ENCODE measurements at regions not wholly inside any gene's neighbourhood (a gene's known extent, or its start where the extent isn't known, plus 50 kb on each side); places are given as distances from the start of the nearest gene placed in this dataset.

DNA sequence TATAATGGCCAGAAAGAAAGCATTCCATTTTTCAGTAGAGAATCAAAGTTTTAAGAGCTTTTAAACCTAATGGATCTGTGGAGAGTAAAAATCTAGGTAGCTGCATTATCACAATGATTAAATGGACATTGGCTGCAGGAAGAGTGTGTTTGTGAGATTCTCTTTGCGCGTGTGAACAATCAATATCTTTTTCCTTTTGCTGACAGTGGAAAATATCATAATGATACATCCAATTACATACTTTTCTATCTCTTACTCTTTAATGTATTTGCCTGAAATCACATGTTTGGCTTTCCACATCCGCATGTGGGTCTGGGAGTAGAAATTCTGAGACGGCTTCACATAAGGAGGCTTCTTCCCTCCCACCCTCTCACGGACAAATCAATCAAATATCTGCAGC, 69.8 kb upstream of the DUSP22 start:
- no peak for TF ChIP-seq POLR2A (IDR thresholded peaks at IDR 0.05)
- TF ChIP-seq, protein P1, sequence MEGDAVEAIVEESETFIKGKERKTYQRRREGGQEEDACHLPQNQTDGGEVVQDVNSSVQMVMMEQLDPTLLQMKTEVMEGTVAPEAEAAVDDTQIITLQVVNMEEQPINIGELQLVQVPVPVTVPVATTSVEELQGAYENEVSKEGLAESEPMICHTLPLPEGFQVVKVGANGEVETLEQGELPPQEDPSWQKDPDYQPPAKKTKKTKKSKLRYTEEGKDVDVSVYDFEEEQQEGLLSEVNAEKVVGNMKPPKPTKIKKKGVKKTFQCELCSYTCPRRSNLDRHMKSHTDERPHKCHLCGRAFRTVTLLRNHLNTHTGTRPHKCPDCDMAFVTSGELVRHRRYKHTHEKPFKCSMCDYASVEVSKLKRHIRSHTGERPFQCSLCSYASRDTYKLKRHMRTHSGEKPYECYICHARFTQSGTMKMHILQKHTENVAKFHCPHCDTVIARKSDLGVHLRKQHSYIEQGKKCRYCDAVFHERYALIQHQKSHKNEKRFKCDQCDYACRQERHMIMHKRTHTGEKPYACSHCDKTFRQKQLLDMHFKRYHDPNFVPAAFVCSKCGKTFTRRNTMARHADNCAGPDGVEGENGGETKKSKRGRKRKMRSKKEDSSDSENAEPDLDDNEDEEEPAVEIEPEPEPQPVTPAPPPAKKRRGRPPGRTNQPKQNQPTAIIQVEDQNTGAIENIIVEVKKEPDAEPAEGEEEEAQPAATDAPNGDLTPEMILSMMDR (IDR thresholded peaks at IDR 0.05), result no peak
- TF ChIP-seq EP300 (IDR thresholded peaks at IDR 0.05), result no peak
- no peak for TF ChIP-seq POLR2AphosphoS5 (IDR thresholded peaks at IDR 0.05)
- intact Hi-C loops (cut with DNase I), result no loop called here
- WGBS, 2 donors, result 89 to 91% methylated on average over 5 of the region's 5 CpGs
- Histone ChIP-seq H3K4me3 (no peak overlapping the region), H3K4me1 (no peaks in the 10 kb centered on the region), H3K9me3 (no peaks in the 10 kb centered on the region), H3K36me3 (no peaks in the 10 kb centered on the region), H3K27me3 (no peaks in the 10 kb centered on the region), H3K27ac (no peak overlapping the region)
- no peak for DNase-seq

DNA sequence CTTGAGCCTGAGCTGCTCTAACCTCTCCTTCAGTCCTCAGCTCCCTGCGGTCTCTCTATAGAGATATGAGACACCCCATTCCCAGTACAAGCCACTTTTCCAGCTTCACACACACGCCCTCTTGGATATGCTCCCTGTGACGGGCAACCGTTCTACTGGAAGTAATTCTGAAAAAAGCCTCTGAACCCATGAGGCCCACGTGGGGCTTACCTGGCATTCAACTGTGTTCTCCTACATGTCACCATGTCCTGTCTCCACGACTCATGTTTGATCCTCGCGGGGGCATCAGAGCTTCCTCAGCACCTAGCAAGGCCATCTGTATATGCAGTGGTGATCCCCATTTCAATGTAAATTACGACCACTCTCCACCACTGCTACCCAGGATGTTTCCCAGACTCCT, 69.2 kb upstream of the DUSP22 start:
- H3K36me3 ChIP-seq, result no peaks in the 10 kb centered on the region
- DNase-seq, result no peak
- intact Hi-C loops (cut with DNase I), result no loop called here
- TF ChIP-seq EP300 (IDR thresholded peaks at IDR 0.05), result no peak
- 71 to 81% methylated on average over 9 of the region's 9 CpGs for WGBS, 2 donors
- no peak overlapping the region for H3K27ac ChIP-seq
- H3K27me3 ChIP-seq, result no peaks in the 10 kb centered on the region
- no peaks in the 10 kb centered on the region for H3K9me3 ChIP-seq
- H3K4me3 ChIP-seq, result no peak overlapping the region
- no peaks in the 10 kb centered on the region for H3K4me1 ChIP-seq

DNA sequence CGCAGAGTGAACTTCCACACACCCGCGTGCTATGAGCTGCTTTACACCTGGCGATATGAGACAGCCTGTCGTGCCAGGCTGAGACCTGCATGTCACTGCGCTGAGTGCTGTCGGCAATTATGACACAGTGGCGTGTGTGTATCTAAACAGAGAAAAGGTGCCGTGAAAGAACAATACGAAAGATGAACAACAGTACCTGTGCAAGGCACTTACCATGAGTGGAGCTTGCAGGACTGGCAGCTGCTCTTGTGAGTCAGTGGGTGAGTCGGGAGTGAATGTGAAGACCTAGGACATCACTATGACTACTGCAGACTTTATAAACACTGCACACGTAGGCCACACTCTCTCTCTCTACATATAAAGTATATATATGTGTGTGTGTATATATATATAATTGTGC, 68.5 kb upstream of the DUSP22 start:
- TF ChIP-seq POLR2AphosphoS5 (IDR thresholded peaks at IDR 0.05) (no peak), POLR2A (IDR thresholded peaks at IDR 0.05) (no peak), EP300 (IDR thresholded peaks at IDR 0.05) (no peak)
- TF ChIP-seq, protein P1 (IDR thresholded peaks at IDR 0.05), result no peak
- DNase-seq, result no peak
- H3K4me3 ChIP-seq, result no peak overlapping the region
- H3K4me1 ChIP-seq, result no peaks in the 10 kb centered on the region
- no peak overlapping the region for H3K27ac ChIP-seq
- H3K9me3 ChIP-seq, result no peaks in the 10 kb centered on the region
- H3K36me3 ChIP-seq, result no peaks in the 10 kb centered on the region
- 92 to 93% methylated on average over 12 of the region's 12 CpGs for WGBS, 2 donors
- intact Hi-C loops (cut with DNase I), result no loop called here
- H3K27me3 ChIP-seq, result no peaks in the 10 kb centered on the region

DNA sequence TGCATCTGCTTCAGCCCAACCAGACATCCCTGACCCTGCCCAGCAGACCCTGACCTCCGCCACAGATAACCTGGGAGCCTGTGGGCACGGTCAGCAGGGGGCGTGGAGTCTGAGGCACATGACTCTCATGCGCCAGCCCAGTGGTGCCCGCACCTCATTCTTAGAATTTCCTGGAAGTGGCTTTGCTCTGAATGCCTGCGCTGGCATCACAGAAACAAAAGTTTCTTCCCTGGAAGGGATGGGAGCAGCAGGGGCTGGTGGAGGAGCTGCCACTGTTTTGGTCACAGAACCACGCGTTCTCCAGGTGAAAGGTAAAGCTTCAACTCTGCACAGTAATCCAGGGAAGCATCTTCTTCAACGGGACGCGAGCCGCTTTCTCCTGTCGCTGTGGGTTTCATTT, 67.9 kb upstream of the DUSP22 start:
- Histone ChIP-seq H3K27me3 (no peaks in the 10 kb centered on the region), H3K36me3 (no peaks in the 10 kb centered on the region), H3K27ac (no peak overlapping the region), H3K4me1 (no peaks in the 10 kb centered on the region), H3K9me3 (no peaks in the 10 kb centered on the region), H3K4me3 (no peak overlapping the region)
- TF ChIP-seq POLR2AphosphoS5 (IDR thresholded peaks at IDR 0.05) (no peak), EP300 (IDR thresholded peaks at IDR 0.05) (no peak), POLR2A (IDR thresholded peaks at IDR 0.05) (no peak)
- TF ChIP-seq, protein P1 (IDR thresholded peaks at IDR 0.05), result no peak
- intact Hi-C loops (cut with DNase I), result no loop called here
- no peak for DNase-seq
- 91 to 95% methylated on average over 13 of the region's 13 CpGs for WGBS, 2 donors

DNA sequence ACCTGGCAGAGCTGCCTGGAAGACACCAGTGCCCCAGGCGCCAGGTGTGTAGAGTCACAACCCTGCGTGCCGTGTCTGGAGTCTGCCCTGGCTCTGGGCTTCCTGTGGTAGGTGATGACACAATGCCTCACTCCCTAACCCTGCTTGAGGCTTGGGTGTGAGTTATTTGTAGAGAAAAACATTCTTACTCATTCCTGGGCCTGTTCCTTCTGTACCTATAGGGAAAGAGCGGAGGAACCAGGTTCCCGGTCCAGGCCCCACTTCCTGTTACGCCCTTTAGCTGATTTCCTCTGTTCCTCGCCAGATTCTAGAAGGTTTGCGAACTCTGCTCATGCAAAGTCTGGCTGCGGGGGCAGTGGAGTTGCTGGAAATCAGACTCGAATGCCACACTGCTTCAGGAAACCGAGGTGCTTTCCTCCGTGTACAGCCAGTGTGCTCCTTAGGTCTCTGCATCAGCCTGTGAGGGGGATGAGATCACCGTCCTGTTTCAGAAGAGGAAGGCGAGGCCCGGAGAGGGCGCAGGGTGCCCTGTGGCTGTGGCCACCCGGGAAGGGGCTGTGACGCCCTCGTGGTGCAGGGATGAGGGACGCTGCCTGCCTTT, 67.1 kb upstream of the DUSP22 start:
- intact Hi-C loops (cut with DNase I), result no loop called here
- DNase-seq, result no peak
- TF ChIP-seq, protein P1 (IDR thresholded peaks at IDR 0.05), result no peak
- TF ChIP-seq EP300 (IDR thresholded peaks at IDR 0.05) (no peak), POLR2A (IDR thresholded peaks at IDR 0.05) (no peak), POLR2AphosphoS5 (IDR thresholded peaks at IDR 0.05) (no peak)
- H3K4me1 ChIP-seq, result no peaks in the 10 kb centered on the region
- H3K27me3 ChIP-seq, result no peaks in the 10 kb centered on the region
- no peak overlapping the region for H3K4me3 ChIP-seq
- 54 to 74% methylated on average over 20 of the region's 20 CpGs for WGBS, 2 donors
- no peak overlapping the region for H3K27ac ChIP-seq
- no peaks in the 10 kb centered on the region for H3K9me3 ChIP-seq
- H3K36me3 ChIP-seq, result no peaks in the 10 kb centered on the region

Data from sigmoid colon (tissue), 6 donors.